ENCODE measurements at regions not wholly inside any gene's neighbourhood (a gene's known extent, or its start where the extent isn't known, plus 50 kb on each side); places are given as distances from the start of the nearest gene placed in this dataset.

GRCh38 chr10:71084061-71084817, 128.1 kb upstream of the UNC5B start:
- H3K36me3 Mint-ChIP-seq: no peaks in the 10 kb centered on the region
- TF ChIP-seq CTCF (IDR thresholded peaks at IDR 0.05; ENCODE audit: unreplicated experiment): no peak
- H3K4me3 Mint-ChIP-seq: no peak overlapping the region
- peaks cover 24% of the 10 kb centered on the region for H3K27me3 Mint-ChIP-seq (ENCODE audit: low read depth)
- peaks cover 7% of the 10 kb centered on the region for H3K4me1 Mint-ChIP-seq
- H3K27ac Mint-ChIP-seq: no peak overlapping the region
- peak in 1 of 2 experiments; percentile 33 for DNase-seq (ENCODE audit: low spot score in 2 of 2, unreplicated experiment in 2 of 2)
- H3K9me3 Mint-ChIP-seq: no peaks in the 10 kb centered on the region

- Mint-ChIP-seq H3K4me3 (no peak overlapping the region), H3K27me3 (ENCODE audit: low read depth) (peaks cover 19% of the 10 kb centered on the region), H3K4me1 (peaks cover 7% of the 10 kb centered on the region), H3K9me3 (no peaks in the 10 kb centered on the region), H3K36me3 (no peaks in the 10 kb centered on the region), H3K27ac (no peak overlapping the region)
- DNase-seq (ENCODE audit: low spot score in 2 of 2, unreplicated experiment in 2 of 2): peak in 1 of 2 experiments; percentile 16
- no peak for TF ChIP-seq CTCF (IDR thresholded peaks at IDR 0.05; ENCODE audit: unreplicated experiment)
These were observed 127.6 kb upstream of the UNC5B start for GRCh38 chr10:71084818-71085126.

GRCh38 chr10:71085689-71086438, 126.5 kb upstream of the UNC5B start:
- H3K4me1 Mint-ChIP-seq: peaks cover 7% of the 10 kb centered on the region
- H3K9me3 Mint-ChIP-seq: no peaks in the 10 kb centered on the region
- H3K36me3 Mint-ChIP-seq: no peaks in the 10 kb centered on the region
- TF ChIP-seq CTCF (IDR thresholded peaks at IDR 0.05; ENCODE audit: unreplicated experiment): no peak
- H3K27ac Mint-ChIP-seq: no peak overlapping the region
- H3K27me3 Mint-ChIP-seq (ENCODE audit: low read depth): peaks cover 18% of the 10 kb centered on the region
- DNase-seq (ENCODE audit: low spot score in 2 of 2, unreplicated experiment in 2 of 2): peak in 1 of 2 experiments; percentile 29
- no peak overlapping the region for H3K4me3 Mint-ChIP-seq

GRCh38 chr10:71086439-71087080, 125.8 kb upstream of the UNC5B start:
- DNase-seq (ENCODE audit: low spot score in 2 of 2, unreplicated experiment in 2 of 2): peak in 1 of 2 experiments; percentile 26
- H3K36me3 Mint-ChIP-seq: no peaks in the 10 kb centered on the region
- no peaks in the 10 kb centered on the region for H3K9me3 Mint-ChIP-seq
- H3K4me1 Mint-ChIP-seq: peaks cover 7% of the 10 kb centered on the region
- H3K4me3 Mint-ChIP-seq: no peak overlapping the region
- peaks cover 16% of the 10 kb centered on the region for H3K27me3 Mint-ChIP-seq (ENCODE audit: low read depth)
- H3K27ac Mint-ChIP-seq: no peak overlapping the region
- TF ChIP-seq CTCF (IDR thresholded peaks at IDR 0.05; ENCODE audit: unreplicated experiment): no peak

GRCh38 chr10:71087622-71088021, 124.7 kb upstream of the UNC5B start:
- Mint-ChIP-seq H3K4me3 (no peak overlapping the region), H3K4me1 (peaks cover 6% of the 10 kb centered on the region), H3K9me3 (no peaks in the 10 kb centered on the region), H3K27ac (no peak overlapping the region), H3K27me3 (ENCODE audit: low read depth) (peaks cover 13% of the 10 kb centered on the region), H3K36me3 (no peaks in the 10 kb centered on the region)
- peak in 1 of 2 experiments; percentile 20 for DNase-seq (ENCODE audit: low spot score in 2 of 2, unreplicated experiment in 2 of 2)
- TF ChIP-seq CTCF (IDR thresholded peaks at IDR 0.05; ENCODE audit: unreplicated experiment): no peak

All from mesothelial cell of epicardium (in vitro differentiated cells).